NK-92 treated with Interleukin-12 subunit alpha and Interleukin-12 subunit beta, amount 100 ng/mL, for 24 hours (cell line): ENCODE measurements at regions not wholly inside any gene's neighbourhood (a gene's known extent, or its start where the extent isn't known, plus 50 kb on each side); places are given as distances from the start of the nearest gene placed in this dataset.
"Not testable (repeated sequence)": the region's sequence is repeated elsewhere in the genome, so short reads cannot be mapped to it uniquely, and the experiment has no call there.

Source experiments
- DNase-seq: peaks from one replicate; lab custom pipeline; 2025; lab: John Stamatoyannopoulos, UW

DNA sequence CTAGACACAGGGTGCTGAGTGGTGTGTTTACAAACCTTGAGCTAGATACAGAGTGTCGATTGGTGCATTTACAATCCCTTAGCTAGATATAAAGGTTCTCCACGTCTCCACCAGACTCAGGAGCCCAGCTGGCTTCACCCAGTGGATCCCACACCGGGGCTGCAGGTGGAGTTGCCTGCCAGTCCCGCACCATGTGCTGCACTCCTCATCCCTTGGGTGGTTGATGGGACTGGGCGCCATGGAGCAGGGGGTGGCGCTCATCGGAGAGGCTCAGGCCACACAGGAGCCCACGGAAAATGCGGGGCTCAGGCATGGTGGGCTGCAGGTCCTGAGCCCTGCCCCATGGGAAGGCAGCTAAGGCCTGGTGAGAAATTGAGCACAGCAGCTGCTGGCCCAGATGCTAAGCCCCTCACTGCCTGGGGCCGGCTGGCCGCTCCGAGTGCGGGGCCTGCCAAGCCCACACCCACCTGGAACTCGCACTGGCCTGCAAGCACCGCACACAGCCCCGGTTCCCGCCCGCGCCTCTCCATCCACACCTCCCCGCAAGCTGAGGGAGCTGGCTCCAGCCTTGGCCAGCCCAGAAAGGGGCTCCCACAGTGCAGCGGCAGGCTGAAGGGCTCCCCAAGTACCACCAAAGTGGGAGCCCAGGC lies 418.4 kb downstream of the KIF20B start:
- DNase-seq = not testable (repeated sequence)

DNA sequence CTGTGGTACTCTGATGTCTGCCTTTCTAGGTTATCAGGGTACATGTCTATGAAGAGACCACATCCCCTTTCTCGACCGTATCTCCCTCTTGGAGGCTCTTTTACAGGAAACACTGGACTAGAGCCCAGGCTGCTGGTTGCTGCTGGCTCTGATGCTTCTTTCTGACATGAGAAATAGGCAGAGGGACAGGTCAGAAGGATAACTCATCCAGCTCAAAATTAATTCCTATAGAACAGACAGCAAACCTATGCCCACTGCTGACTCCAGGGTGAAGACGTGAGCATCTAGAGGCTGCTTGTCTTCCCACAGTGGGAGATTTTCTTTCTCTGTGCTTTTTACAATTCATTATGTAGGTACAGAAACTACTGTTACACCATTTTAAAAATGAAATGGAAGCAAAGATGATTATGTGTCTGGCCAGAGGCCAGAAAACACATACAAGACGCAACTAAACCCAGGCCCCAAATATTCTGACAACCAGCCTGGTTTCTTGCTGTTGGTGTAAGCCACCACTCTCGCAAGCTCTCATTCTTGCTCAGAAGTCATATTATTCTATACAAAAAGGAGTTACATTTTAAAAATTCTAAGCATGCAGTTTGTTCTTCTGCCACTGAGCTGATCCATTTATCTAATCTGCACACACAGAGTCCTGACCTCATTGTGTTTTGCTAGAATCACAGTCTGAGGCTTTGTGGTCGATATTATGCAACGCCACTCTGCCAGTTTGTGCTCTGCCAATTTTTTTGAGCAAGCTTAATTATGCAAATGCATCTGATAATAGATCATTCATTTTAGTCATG lies 424.3 kb downstream of the KIF20B start:
- DNase-seq = no peak

- no peak for DNase-seq
Observed at GRCh38 chr10:90126256-90126595, 424.8 kb downstream of the KIF20B start.

GRCh38 chr10:90130321-90131086 lies 429.1 kb downstream of the KIF20B start:
- DNase-seq = no peak

DNA sequence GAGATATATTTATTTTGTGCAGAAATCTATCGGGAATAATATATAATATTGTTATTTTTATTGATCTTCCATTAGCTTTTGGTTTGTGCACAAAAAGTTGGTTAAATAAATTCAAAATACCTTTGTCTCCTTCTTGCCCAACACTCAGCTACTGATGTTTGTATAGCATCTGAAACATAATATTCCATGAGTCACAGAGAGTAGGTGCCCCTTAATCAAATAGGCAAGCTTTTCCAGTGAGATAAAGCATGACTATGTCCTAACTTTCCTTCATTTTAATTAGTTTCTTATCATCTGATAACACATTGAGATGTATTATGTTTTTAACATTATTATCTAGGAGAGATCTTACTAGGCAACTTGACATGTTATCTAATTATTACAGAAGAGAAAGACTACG lies 432.2 kb downstream of the KIF20B start:
- DNase-seq = no peak

- no peak for DNase-seq
Observed at GRCh38 chr10:90136731-90137316, 435.4 kb downstream of the KIF20B start.

DNA sequence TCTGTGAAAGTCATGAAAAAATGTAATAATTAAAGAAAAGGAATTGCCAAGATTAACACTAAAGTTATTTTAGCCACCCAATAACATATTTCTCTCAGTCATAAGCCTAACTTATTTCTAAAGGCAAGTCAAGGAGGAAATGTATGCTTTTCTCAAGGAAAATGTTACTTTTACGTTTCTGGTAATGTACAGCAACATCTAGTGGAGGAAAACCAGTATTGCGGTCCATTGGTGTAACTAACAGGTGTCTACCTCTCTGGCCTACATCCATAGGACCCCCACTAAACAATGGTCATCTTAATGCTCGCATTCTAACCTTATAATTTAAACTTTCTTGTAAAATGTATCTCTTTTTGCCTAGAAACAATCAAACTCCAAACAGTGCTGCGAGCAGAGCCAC lies 437.5 kb downstream of the KIF20B start:
- no peak for DNase-seq

DNA sequence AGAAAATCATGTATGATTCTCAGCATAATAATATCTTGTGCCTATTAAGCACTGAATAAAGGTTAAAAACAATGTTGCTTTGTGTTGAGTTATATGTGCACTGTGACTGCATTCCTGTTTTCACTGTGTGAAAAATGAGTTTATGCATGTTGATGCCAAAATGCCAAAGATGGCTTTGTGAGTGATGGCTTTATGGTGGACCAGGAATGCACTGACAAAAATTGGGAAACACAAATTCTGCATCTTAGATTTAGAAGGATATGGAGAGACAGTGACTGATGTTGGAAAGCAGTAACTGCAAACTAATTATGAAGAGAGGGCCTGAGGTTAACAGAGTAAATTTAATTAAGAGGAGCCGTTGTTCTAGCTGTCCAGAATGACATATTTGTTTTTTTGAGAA lies 440.4 kb downstream of the KIF20B start:
- no peak for DNase-seq

DNA sequence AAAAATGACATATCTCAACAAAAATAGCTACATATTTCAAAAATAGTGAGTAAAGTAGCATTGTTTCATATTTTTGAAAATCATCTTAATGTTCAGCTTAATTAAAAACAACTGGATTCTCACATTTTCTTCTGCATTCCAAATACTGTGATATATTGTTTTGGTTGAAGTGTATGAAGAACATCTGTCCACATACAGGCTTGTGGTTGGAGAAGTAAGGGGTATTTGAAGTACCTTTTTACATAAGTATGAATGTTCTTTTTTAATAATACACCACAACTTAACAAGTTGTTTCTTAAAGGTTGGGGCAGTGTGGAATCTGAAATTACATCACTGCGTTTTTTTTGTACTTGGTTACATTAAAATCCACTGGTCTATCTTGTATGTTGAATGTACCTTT lies 442.5 kb downstream of the KIF20B start:
- DNase-seq = no peak

DNA sequence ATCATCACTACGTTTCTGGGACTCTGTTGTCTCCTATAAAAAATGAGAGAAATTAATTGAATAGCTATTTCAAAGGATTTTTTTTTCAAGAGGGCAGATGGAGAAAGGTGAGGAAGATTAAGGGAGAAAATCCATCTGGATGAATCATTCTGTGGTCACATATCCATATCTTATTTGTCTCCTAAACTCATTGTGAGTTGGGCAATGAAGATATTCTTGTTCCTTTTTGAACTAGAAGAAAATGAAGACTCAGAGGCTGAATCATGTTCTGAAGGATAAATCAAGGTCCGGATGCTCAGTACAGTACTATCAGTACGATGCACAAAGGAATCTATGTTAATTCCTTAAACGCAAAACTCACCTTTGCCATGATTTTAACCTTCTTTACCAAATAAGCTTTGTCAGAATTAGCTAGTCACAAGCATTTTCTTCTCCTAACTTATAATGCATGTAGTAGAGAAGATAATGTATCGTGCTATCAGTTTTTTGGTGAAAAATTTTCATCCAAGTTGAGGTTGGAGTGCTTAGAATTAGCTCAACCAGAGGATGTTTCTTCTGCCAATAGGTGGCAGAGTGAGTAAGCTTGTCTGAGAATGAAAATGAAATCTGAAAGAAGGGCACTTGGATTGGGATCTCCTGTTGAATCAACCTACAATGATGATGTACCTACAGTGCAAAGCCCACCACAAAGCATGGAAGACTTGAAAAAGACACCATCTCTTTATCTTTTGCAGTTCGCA lies 446.9 kb downstream of the KIF20B start:
- DNase-seq = no peak

- DNase-seq = no peak
Observed at GRCh38 chr10:90149563-90149962, 448.2 kb downstream of the KIF20B start.

- DNase-seq = no peak
Observed at GRCh38 chr10:90162271-90162853, 461.0 kb downstream of the KIF20B start.

DNA sequence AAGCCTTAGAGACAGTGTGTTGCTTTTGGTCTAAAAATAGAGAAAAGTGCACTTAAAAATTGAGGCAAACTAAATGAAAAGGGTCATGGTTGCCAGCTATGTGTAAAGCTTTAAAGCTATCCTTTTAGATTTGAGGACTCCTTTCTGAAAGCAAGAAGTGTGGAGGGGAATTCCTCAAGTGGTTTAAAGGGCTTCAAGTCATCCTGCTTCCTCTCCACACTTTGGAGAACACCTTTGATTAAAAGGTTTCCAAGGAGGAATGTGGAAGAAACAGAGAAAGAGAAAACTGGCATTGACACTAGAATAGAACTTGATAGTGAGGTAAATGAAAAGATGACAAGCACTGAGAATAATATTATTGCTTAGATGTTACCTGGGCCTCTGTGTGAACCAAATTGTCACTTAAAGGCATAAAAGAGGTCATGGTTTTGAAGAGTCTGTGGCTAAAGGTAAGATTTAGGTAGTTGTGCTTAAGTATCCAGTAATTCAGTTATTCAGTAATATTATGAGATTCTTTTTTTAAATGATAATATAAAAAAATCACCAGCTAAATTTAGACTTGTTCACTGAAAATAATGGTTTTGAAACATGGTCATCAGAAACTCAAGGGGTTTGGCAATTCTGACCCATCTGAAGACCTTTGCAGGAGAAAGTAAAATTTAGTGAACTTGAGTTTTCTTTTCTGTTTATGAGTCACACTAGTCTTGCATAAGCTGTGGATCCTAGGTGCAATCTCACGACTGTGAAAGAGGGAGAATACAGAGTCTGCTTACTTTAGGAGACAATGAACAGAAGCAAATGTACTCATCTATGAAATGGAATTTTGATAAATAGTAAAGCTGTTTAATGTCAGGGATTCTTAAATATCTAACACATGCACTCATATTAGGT lies 466.0 kb downstream of the KIF20B start:
- DNase-seq = no peak

DNA sequence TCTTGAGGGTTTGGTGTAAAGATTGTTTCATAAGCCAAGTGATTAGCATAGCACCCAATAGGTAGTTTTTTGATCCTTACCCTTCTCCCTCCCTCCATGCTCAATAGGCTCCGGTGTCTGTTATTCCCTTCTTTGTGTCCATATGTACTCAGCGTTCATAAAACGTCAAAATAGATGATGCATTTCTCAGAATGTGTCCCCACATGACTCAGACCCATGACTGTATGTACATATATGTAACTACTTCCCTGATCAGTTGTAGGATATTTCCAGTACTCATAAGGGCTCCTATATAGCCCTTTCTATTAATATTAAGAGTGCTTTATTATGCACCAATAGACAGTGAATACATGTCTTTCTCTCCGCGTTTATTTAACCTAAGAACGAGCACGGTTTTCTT lies 466.9 kb downstream of the KIF20B start:
- no peak for DNase-seq

- no peak for DNase-seq
Observed at GRCh38 chr10:90171014-90171722, 469.8 kb downstream of the KIF20B start.

- no peak for DNase-seq
Observed at GRCh38 chr10:90174531-90174930, 473.1 kb downstream of the KIF20B start.

DNA sequence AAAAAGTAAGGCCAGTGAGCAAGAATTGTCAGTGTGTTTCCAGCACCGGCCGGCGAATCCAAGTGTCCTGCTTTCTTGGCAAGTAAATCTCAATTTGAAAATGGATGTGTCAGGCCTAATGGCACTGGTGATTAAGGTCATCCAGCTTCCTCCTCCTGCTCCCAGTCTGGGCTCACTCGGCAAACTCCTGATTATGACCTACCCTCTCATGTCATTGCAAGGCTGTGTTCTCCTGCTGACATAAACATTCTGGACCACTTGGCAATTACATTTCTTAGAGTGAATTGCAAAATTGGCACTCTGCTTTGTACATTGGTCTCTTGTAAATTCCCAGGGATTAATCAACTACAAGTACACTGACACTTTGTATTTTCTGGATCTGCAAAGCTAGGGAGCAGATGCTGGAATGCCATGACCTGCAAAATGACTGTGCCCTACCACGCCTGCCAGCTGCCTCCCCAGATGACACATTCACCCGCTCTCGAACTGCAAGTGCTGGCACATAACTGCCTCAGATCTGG lies 473.8 kb downstream of the KIF20B start:
- no peak for DNase-seq

DNA sequence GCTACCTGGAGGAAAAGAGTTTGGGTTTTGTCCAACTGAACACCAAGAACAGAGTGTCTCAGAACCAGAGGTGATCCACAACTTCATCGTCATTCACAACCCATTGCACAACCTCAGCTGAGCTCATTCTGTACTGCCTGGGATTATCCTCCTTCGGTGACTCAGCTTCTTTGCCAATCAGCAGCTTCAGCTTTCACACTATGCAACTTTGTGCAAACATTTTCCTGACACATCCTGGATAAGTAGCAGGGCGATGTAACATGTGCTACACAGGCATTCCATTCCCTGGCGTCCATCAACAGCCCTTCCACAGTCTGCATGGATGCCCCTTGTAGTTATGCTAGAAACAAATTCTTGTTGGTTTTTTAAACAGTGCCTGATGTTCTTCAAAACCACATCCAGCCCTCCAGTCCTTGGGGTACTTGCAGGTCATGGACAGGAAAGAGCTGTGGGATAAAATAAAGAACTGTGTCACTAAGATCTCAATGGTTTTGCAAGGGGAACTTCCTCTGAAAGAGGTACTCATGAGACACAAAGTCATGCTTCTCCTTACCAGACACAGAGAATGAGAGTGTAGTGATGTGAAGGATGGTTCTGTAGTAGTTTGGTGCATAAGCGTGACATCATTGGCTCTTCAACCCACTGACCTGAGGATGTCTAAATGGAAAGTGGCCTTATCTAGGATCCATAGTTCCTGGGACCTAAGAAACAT lies 478.5 kb downstream of the KIF20B start:
- no peak for DNase-seq
